HG03432 (cell line): ENCODE measurements at regions not wholly inside any gene's neighbourhood (a gene's known extent, or its start where the extent isn't known, plus 50 kb on each side); places are given as distances from the start of the nearest gene placed in this dataset.

Experiments
- ATAC-seq: cut with Tn5 transposase; IDR thresholded peaks from one replicate; pipeline ENCODE4 v1.9.1; 2021; ENCODE audit warnings: mild to moderate bottlenecking, moderate library complexity; ENCODE audit not compliant: unreplicated experiment

- ATAC-seq: no peak
Observed at GRCh38 chr16:66066404-66066803, 300.1 kb upstream of the CDH5 start.

GRCh38 chr16:66065925-66066324 is 300.6 kb upstream of the CDH5 start:
- ATAC-seq: no peak

- ATAC-seq: no peak
Observed at GRCh38 chr16:66064801-66065530, 301.5 kb upstream of the CDH5 start.

GRCh38 chr16:66058832-66059231 is 307.7 kb upstream of the CDH5 start:
- ATAC-seq: no peak

GRCh38 chr16:66058172-66058691 is 308.3 kb upstream of the CDH5 start:
- no peak for ATAC-seq

GRCh38 chr16:66057057-66057456 is 309.4 kb upstream of the CDH5 start:
- ATAC-seq: no peak

- ATAC-seq: no peak
Observed at GRCh38 chr16:66054095-66054494, 312.4 kb upstream of the CDH5 start.

- ATAC-seq: no peak
Observed at GRCh38 chr16:66052745-66053144, 313.7 kb upstream of the CDH5 start.

- ATAC-seq: no peak
Observed at GRCh38 chr16:66050991-66051390, 315.5 kb upstream of the CDH5 start.

- no peak for ATAC-seq
Observed at GRCh38 chr16:66049865-66050264, 316.6 kb upstream of the CDH5 start.

- ATAC-seq: no peak
Observed at GRCh38 chr16:66045626-66046025, 320.9 kb upstream of the CDH5 start.

- ATAC-seq: no peak
Observed at GRCh38 chr16:66044556-66044955, 321.9 kb upstream of the CDH5 start.

GRCh38 chr16:66044089-66044488 is 322.4 kb upstream of the CDH5 start:
- no peak for ATAC-seq

- ATAC-seq: no peak
Observed at GRCh38 chr16:66043326-66043725, 323.2 kb upstream of the CDH5 start.

- no peak for ATAC-seq
Observed at GRCh38 chr16:66042341-66042740, 324.1 kb upstream of the CDH5 start.

GRCh38 chr16:66041907-66042306 is 324.6 kb upstream of the CDH5 start:
- no peak for ATAC-seq

GRCh38 chr16:66039793-66040192 is 326.7 kb upstream of the CDH5 start:
- ATAC-seq: no peak

- ATAC-seq: no peak
Observed at GRCh38 chr16:66036793-66037715, 329.4 kb upstream of the CDH5 start.

- no peak for ATAC-seq
Observed at GRCh38 chr16:66036184-66036583, 330.3 kb upstream of the CDH5 start.

GRCh38 chr16:66035096-66035495 is 331.4 kb upstream of the CDH5 start:
- ATAC-seq: no peak

GRCh38 chr16:66032841-66033240 is 333.6 kb upstream of the CDH5 start:
- no peak for ATAC-seq

GRCh38 chr16:66030036-66030435 is 336.5 kb upstream of the CDH5 start:
- no peak for ATAC-seq
